HG02938 (cell line): ENCODE measurements at regions not wholly inside any gene's neighbourhood (a gene's known extent, or its start where the extent isn't known, plus 50 kb on each side); places are given as distances from the start of the nearest gene placed in this dataset.

Experiments
- ATAC-seq: cut with Tn5 transposase; IDR thresholded peaks from one replicate; pipeline ENCODE4 v1.9.1; 2021; ENCODE audit warnings: mild to moderate bottlenecking, moderate library complexity; ENCODE audit not compliant: unreplicated experiment

- ATAC-seq = no peak
These were observed 268.0 kb downstream of the ZEB1 start for GRCh38 chr10:31586723-31587638.

GRCh38 chr10:31584876-31585275 lies 265.9 kb downstream of the ZEB1 start:
- ATAC-seq = no peak

GRCh38 chr10:31584098-31584631 lies 265.1 kb downstream of the ZEB1 start:
- no peak for ATAC-seq

GRCh38 chr10:31583293-31583692 lies 264.3 kb downstream of the ZEB1 start:
- ATAC-seq = no peak

GRCh38 chr10:31582365-31583052 lies 263.5 kb downstream of the ZEB1 start:
- ATAC-seq = no peak

- peak; percentile 56 for ATAC-seq
These were observed 262.8 kb downstream of the ZEB1 start for GRCh38 chr10:31581741-31582323.

- no peak for ATAC-seq
These were observed 261.6 kb downstream of the ZEB1 start for GRCh38 chr10:31580646-31581045.
